Inflammatory macrophage treated with lipopolysaccharide for 1 hour (primary cell): ENCODE measurements at regions not wholly inside any gene's neighbourhood (a gene's known extent, or its start where the extent isn't known, plus 50 kb on each side); places are given as distances from the start of the nearest gene placed in this dataset.

ENCODE experiments used
- DNase-seq, 2 donors: peaks; one replicate each; pipeline ENCODE4 v3.0.0-alpha.2; 2020 to 2022

DNA sequence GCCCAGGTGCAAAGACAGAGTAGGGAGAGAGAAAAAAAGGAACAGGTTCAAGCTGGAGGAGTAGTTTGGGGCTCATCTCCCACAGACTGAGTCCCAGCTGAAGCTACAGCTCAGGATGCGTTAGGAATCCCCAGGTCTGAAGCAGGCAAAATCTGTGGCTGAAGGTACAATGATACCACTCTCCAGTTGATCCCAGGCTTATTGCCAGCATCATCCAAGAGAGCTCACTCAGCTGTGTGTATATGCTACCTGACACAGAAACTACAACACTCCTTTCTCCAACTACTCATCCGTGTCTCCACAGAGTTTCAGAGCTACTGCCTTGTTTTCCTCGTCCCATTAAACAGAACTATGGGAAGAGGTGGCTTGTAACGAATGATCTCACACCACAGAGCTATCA, 851.3 kb downstream of the GRID1 start:
- DNase-seq, result no peak

DNA sequence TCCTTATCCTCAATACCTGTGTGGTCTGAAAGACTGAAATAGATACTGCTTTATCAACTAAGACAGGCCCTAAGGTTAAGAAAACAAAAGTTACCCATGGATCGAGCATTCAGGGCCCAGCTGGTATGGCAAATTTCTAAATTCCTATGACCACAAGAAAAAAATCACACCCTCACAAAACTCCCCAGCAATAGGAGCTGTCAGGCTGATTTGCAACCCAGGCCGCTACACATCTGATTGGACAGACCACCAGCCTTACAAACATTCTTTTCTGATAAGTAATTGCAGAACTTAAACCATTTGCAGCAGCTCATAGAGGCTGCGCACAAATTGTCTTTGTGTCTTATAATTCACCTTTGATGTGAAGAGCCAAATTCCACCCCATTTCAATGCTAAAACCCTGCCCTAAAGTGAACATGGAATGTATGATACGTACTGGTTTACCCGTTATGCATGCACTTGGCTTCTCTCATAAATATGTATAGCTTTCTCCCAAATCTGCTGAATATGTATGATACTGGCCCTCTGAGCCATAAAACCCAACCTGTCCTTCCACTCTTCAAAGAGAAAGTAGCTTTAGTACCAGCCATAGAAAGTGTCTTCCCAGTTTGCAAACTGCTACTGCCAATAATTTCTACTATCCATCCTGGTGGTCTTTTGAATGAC, 842.5 kb downstream of the GRID1 start:
- DNase-seq, result no peak

DNA sequence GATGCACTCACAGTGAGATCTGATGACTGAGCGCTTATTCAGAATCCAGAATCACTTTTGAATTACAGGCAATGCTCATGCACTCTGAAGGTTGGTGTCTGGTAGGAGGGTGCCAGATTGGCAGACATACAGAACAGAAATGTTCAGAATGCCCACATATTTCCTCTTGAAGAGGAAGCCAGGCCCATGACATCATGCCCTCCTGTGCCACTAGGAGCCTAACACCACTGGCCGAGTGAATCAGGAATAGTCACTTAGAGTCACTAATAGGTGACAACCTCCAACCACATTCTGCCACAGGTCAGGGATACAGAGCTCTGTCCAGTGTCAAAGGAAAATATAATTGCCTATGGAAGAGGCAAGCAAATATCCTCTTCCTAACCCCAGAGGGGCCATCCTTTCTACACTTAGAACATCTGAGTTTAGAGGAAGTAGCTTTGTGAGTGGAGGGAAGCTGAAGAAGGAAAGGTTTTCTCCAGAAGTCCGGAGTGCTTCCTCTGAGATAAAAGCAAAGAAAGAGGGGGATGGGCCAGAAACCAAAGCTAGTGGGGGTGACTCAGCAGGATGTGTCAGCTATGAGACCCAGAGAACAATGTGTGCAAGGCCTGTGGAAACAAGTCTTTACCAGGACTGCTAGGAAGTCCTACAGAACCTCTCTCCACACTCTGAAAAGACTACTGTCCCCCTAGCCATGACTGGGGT, 838.8 kb downstream of the GRID1 start:
- DNase-seq, result no peak

DNA sequence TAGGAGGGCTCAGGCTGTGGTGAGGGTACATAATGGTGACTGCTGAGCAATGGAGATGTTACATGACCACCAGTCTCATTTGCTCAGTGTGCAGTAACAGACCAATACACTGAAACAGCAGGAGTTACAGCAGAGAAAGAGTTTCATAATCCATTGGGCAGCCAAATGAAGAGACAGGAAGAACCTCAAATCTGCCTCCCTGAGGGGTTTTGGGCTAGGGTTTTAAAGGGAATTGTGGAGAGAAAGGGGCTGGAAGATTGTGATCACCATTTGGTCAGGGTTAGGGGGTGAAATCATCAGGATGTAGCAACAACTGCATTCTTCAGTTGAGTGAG, 838.3 kb downstream of the GRID1 start:
- no peak for DNase-seq

DNA sequence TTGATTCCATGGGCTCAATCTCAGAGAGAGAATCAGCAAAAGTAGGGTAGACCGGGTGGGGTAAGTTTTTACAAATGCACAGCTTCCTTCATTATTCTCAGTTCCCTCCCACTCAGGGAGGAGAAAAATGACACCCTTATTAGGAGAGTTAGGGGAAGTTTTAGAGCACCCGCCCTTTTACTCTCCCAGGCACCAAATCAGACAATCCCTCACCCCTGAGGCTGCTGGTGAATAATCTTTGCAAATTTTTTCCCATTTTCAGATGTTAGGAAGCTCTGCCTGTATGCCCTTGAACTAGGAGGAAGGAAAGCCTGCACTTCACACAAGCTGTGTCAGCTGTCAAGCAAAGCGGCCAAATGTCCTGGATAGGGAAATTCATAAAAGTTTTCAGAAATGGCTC, 834.9 kb downstream of the GRID1 start:
- no peak for DNase-seq

DNA sequence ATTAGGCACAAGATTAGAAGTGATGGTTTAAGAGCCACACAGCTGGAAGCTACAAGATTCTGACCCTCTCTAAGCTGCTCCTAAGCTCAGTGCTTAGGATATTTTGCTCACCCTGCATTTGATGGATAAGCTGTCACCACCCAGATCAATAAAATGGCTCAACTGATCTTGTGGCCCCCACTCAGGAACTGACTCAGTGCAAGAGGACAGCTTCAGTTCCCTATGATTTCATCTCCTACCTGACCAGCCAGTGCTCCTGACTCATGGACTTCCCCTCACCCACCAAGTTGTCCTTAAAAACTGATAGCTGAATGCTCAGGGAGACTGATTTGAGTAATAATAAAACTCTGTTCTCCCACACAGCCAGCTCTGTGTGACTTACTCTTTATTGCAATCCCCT, 833.8 kb downstream of the GRID1 start:
- no peak for DNase-seq

DNA sequence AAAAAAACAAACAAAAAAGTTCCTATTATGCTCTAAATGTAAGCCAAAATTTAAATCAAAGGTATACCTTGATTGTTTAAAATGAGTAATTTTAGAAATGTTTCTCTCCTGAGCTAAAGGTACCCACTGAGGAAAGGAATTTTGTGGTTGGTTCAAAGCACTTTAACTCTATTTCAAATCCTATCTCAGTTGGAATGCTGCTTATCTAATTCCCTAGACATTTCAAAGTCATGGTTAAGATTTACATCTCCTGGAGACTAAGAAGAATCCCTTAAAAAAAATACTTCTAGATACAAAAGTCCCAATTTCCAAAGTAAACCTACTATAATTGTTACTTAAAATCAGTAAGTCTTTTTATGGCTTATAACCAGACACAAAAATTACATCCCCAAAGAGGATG, 830.7 kb downstream of the GRID1 start:
- DNase-seq, result no peak

DNA sequence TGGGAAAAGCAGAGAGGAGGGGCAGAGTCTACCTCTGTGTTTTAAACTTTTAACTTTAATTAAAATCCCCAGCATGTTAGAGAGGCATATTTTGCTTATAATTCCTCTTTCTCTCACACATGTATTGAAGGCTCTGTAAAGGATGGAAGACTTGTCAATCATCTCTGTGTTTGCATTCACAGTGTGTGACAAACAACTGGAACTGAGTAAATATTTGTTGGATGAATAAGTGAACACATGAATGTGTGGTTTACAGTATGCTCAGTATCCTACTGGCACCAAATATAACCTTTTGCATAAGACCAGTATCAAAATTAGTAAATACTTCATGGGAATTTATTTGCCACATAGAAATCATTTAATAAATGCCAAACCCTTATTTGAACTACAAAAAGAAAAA, 829.0 kb downstream of the GRID1 start:
- no peak for DNase-seq

DNA sequence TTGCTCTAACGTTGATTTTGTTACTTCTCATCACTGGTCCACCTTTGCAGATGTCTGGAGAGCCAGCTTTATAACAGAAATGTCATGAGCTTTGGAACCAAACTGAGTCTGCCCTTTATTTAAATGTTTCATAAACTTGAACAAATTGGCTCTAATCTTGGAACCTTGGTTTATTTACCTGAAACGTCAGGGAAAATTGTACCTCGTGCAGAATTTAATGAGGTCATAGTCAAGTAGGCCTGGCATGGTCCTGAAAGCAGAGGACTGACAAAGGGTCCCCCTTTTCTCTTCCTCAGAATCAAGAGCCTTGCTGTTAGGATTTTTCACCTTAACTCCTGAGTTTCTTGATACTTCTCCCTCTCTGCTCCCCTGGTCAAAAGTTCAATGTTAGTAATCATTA, 828.0 kb downstream of the GRID1 start:
- DNase-seq, result no peak

DNA sequence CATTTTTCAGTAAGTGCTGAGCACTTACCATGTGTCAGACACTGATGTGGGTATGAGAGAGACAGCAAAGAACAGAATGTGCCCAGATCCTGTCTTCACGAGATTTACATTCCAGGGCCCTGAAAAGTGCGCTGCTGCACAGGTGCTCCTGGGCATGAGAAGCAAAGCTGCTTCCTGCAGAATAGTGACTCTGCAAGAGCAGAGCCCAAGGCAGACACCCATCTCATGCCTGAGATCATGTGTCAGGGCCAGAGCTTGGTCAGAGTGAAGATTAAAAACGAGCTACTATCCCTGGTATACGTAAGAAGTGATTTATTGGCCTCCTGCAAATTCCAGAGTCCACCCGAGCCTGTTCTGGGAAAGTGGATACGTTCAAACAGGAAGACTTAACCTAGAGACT, 824.4 kb downstream of the GRID1 start:
- DNase-seq, result no peak

DNA sequence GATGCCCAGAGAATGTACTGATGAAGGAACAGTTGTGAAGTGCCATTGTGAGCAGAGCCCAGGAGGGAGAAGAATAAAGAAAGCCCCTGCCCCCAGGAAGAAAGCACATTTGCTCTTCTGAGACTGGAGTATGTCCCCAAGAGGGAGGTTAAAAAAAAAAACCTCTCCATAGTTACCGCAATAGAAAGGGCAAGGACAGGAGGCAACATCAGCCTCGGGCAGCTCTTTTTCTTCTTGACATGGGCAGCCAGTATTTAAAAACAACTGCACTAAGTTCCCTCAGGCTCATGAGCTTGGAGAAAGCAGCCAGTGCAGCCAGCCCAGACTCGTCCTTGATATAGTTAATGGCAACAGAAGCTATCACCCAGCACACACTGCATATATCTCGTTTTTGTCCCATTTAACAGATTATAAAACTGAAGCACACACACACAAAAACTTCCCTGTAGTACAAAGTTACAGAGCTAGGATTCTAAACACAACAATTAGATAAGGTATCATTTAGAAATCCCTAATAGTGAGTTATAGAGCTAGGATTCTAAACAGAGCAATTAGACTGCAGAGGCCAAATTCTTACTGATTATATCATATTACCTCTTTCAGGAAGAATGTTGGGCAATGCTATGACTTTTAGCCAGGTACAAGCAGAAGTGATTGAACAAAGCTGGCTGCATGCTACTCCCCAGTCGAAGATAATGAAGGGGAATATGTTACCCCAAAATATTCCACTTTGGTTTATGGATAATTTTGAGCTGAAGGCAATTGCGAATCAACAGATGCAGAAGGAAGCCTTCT, 823.5 kb downstream of the GRID1 start:
- DNase-seq, result no peak

DNA sequence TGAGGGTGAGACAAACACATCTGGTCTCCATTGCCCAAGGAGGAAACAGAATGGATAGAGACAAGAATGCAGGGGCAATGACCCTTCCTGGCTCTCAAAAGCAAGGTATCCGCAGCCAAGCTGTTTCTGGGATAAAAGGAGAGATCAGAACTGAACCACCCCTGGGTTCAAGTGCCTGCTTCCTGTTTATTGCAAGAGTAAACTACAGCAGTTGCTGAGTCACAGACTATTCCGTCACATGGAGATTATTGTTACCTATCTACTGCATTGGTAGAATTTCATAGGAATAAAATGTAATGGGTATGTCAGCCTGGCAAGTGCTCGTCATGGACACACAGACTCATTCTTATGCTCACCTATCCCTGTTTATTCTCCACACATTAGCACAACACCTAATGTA, 821.6 kb downstream of the GRID1 start:
- DNase-seq, result no peak

DNA sequence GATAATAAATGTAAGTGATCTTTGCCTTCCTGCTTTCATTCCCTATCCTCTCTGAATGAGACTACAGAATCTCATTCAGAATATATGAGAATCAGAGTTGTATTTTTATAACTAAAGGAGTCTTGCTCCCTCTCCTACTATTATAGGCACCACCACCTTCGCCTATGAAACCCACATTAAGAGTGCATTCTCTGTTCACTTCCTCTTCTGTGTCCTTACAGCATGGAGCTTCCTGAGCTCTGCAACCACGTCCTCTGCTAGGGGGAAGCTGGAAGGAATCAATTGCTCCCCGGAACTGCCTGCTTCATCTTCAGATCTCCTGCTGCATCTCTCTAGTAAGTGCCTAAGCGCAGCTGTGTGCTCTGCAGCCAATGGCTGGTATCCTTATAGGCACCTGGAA, 820.7 kb downstream of the GRID1 start:
- DNase-seq, result no peak

DNA sequence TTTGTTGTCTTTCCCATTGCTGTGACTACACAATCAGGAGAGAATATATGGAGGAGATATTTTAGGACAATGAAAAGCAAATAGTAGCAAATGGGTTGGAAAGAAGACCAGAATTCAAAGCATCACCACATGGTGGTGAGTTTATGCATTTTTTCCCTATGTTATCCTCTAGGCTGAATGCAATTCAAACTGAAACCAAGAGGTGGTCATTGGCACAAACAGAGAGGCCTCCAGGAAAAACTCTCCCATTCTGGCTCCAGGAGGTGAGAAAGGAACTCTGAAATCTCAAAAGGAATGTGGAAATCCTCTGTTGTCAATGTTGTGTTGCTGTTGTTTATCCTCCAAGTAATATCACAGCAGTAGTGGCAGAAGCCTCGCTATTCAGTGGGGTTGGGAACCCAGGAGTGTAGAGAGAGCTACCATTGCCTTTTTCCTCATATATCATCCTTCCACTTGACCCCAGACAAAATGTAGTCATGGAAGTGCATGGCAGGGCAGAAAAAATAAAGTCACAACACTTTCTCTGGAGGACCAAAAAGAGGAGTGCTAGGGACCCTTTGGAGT, 819.1 kb downstream of the GRID1 start:
- no peak for DNase-seq

DNA sequence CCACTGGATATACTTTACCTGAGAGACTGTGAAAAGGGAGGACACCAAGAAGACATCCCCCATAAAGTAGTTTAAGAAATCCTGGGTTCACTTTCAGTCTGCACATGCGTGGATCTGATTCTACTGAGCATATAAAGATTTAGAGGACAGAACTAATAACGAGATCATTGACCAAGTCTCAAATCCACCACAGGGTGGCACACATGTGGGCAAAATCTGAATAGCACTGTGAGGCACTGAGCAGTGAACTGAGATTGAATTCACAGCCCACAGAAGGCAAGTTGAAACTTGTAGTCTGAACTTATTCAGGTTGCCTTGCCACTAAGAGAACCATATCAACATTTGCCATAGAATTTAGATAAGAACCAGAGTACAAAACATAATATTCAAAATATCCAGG, 818.6 kb downstream of the GRID1 start:
- no peak for DNase-seq
